ENCODE measurements at regions not wholly inside any gene's neighbourhood (a gene's known extent, or its start where the extent isn't known, plus 50 kb on each side); places are given as distances from the start of the nearest gene placed in this dataset.

DNA sequence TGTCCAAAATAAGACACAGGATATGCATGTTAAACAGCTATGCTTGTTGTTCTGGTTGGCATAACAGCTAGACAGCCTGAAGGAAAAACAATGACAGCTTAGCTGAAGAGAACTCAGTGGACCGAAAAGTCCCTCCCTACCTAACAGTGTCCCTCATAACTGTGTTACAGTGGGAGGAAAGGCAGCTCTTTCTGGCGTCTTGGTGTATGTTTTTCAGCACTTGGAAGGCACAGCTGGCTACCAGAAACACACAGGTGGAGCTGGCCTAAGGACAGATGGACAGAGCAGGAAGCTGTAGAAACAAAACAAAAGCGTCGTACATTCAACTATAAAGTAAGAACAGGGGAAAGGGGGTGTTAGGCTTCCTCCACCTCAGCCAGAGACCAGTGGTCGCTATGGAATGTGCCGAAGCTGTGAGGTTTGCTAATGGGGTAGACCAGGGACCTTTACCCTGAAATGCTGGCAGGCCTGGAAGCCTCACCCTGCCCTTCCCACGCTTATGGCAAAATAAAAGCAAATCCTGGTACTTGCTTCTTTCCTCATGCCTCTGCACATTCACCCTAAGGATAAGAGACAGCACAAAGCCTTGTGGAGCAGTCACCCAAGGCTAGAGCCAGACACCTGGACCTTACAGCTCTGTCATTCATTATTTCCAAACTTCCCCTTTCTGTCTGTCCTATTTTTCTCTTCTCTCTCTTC, 103.5 kb upstream of the TRIB2 start:
- TF ChIP-seq, protein P1, sequence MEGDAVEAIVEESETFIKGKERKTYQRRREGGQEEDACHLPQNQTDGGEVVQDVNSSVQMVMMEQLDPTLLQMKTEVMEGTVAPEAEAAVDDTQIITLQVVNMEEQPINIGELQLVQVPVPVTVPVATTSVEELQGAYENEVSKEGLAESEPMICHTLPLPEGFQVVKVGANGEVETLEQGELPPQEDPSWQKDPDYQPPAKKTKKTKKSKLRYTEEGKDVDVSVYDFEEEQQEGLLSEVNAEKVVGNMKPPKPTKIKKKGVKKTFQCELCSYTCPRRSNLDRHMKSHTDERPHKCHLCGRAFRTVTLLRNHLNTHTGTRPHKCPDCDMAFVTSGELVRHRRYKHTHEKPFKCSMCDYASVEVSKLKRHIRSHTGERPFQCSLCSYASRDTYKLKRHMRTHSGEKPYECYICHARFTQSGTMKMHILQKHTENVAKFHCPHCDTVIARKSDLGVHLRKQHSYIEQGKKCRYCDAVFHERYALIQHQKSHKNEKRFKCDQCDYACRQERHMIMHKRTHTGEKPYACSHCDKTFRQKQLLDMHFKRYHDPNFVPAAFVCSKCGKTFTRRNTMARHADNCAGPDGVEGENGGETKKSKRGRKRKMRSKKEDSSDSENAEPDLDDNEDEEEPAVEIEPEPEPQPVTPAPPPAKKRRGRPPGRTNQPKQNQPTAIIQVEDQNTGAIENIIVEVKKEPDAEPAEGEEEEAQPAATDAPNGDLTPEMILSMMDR (IDR thresholded peaks at IDR 0.05) = no peak
- no peak for TF ChIP-seq POLR2A (IDR thresholded peaks at IDR 0.05)

All from Peyer's patch (tissue), 4 donors.